Transverse colon (tissue), 4 donors: ENCODE measurements at regions not wholly inside any gene's neighbourhood (a gene's known extent, or its start where the extent isn't known, plus 50 kb on each side); places are given as distances from the start of the nearest gene placed in this dataset.

Experiments used
- DNase-seq: peaks from one replicate; pipeline ENCODE4 v3.0.0-alpha.2; 2019
- H3K27ac ChIP-seq, 4 donors: fragments of 200-600 bp; sonication (generic); 2 replicates each; pipeline ENCODE4 v1.5.1; 2016 to 2018; ENCODE audit warnings: inconsistent platforms in 4 of 4
- H3K27me3 ChIP-seq: fragments of 200-600 bp; sonication (generic); 2 replicates; pipeline ENCODE4 v1.5.1; 2017; ENCODE audit warnings: inconsistent platforms
- H3K36me3 ChIP-seq, 4 donors: fragments of 200-600 bp; sonication (generic); 2 replicates each; pipeline ENCODE4 v1.5.1; 2017 to 2019; ENCODE audit warnings: inconsistent platforms in 4 of 4
- H3K4me1 ChIP-seq, 4 donors: fragments of 200-600 bp; sonication (generic); 2 replicates each; pipeline ENCODE4 v1.5.1; 2017 to 2020; ENCODE audit warnings: inconsistent platforms in 4 of 4
- H3K4me3 ChIP-seq, 4 donors: fragments of 200-600 bp; sonication (generic); 1 replicate in 1 of 4; 2 replicates in 3 of 4; pipeline versions ENCODE4 v1.5.1 to v1.6.1; 2017 to 2019; ENCODE audit warnings: inconsistent platforms in 4 of 4
- H3K9me3 ChIP-seq, 2 donors: fragments of 200-600 bp; sonication (generic); 2 replicates each; pipeline ENCODE4 v1.5.1; 2017 to 2019; ENCODE audit warnings: inconsistent platforms in 2 of 2
- EP300 ChIP-seq: sonication (generic); formaldehyde crosslinking; IDR thresholded peaks from one replicate; pipeline ENCODE4 v1.6.1; 2017; ENCODE audit warnings: antibody characterized with exemption, low read depth
- POLR2A ChIP-seq: fragments of 450-650 bp; IDR thresholded peaks from one replicate; pipeline ENCODE4 v1.6.1; 2016; ENCODE audit warnings: antibody characterized with exemption, mild to moderate bottlenecking, moderate library complexity
- POLR2AphosphoS5 ChIP-seq, 3 donors: sonication (generic); formaldehyde crosslinking; IDR thresholded peaks; one replicate each; pipeline ENCODE4 v1.6.1; 2016; ENCODE audit warnings: antibody characterized with exemption in 3 of 3
- whole genome bisulfite sequencing, 2 donors: methylation state at CpG; one replicate each; pipeline ENCODE4 v1.1.5; 2018; ENCODE audit warnings: low coverage in 1 of 2; 5-methylcytosine and 5-hydroxymethylcytosine counted together
- in situ Hi-C, 4 donors: fragments of 200-750 bp; cut with MboI; loops; one replicate each; pipeline versions ENCODE4 v1.15.0 to v1.15.1; 2017; ENCODE audit warnings: low sequenced_read_pairs in 3 of 4, low pct_ligation_motif_present in 1 of 4, low pct_unique_long_range_greater_than_20kb in 1 of 4
- intact Hi-C: fragments of 100-400 bp; cut with DNase I; formaldehyde crosslinking; loops from one replicate; pipeline ENCODE4 v1.15.1; 2023; ENCODE audit warnings: low total_unique reads
- TF ChIP-seq, protein P1 (sequence below), 5 experiments: fragments of 200-600 bp in 3 of 5; fragments of 450-650 bp in 2 of 5; sonication (generic) in 3 of 5; IDR thresholded peaks; 1 replicate in 2 of 5; 2 replicates in 3 of 5; pipeline ENCODE4 v1.5.1; 2016 to 2017; ENCODE audit warnings: antibody characterized with exemption in 5 of 5, inconsistent platforms in 3 of 5, mild to moderate bottlenecking in 2 of 5, moderate library complexity in 1 of 5

DNA sequence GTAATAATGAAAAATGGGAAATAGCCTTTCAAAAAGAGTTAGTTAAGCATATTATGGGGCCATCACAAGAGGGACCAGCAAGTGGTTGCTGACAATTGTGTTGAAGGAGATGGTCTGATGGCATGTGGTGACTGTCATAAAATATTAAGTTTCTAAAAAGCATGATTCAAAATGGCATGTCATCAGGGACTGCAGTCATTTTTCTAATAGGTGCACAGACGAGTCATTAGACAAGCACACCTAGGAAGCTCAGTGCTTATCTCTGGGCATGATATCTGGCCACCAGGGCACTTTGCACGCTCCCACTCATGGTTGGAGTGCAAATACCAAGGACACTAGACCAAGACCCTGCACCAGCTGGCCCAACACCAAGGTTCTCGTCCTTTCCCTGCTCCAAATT, 226.5 kb downstream of the ANKRD60 start:
- Histone ChIP-seq H3K27ac (no peak overlapping the region), H3K36me3 (no peaks in the 10 kb centered on the region), H3K27me3 (no peaks in the 10 kb centered on the region), H3K4me1 (peaks cover 5 to 31% (median 23%) of the 10 kb centered on the region in 4 donors), H3K9me3 (no peaks in the 10 kb centered on the region), H3K4me3 (no peak overlapping the region)
- 62 to 86% methylated on average over 2 to 3 of the region's 3 CpGs for WGBS, 2 donors
- TF ChIP-seq, protein P1, sequence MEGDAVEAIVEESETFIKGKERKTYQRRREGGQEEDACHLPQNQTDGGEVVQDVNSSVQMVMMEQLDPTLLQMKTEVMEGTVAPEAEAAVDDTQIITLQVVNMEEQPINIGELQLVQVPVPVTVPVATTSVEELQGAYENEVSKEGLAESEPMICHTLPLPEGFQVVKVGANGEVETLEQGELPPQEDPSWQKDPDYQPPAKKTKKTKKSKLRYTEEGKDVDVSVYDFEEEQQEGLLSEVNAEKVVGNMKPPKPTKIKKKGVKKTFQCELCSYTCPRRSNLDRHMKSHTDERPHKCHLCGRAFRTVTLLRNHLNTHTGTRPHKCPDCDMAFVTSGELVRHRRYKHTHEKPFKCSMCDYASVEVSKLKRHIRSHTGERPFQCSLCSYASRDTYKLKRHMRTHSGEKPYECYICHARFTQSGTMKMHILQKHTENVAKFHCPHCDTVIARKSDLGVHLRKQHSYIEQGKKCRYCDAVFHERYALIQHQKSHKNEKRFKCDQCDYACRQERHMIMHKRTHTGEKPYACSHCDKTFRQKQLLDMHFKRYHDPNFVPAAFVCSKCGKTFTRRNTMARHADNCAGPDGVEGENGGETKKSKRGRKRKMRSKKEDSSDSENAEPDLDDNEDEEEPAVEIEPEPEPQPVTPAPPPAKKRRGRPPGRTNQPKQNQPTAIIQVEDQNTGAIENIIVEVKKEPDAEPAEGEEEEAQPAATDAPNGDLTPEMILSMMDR (IDR thresholded peaks at IDR 0.05), result no peak
- intact Hi-C loops (no loop called here), in situ Hi-C loops (no loop called here)
- no peak for DNase-seq

DNA sequence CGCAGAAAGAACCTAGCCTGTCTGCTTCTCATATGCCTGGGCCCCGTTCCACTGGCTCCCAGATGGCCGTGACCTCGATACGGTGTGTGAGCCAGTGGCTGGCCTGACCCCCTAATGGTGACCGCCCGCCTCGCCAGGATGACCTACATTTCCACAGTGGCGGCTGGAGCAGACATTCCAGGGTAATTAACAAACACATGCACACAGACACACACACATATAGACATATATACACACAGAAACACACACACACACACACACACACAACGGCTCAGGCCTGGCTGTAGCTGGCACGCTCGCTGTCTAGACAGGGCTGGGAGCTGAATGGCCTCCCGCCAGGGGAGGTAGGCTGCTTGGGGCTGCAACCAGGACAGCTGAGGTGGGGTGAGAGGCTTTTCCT, 227.1 kb downstream of the ANKRD60 start:
- TF ChIP-seq POLR2AphosphoS5 (IDR thresholded peaks at IDR 0.05) (no peak), POLR2A (no peak), EP300 (no peak)
- TF ChIP-seq, protein P1 (IDR thresholded peaks at IDR 0.05), result no peak
- DNase-seq, result no peak
- Histone ChIP-seq H3K27ac (no peak overlapping the region), H3K4me1 (peaks cover 5 to 36% (median 28%) of the 10 kb centered on the region in 4 donors), H3K27me3 (no peaks in the 10 kb centered on the region), H3K36me3 (no peaks in the 10 kb centered on the region), H3K9me3 (no peaks in the 10 kb centered on the region), H3K4me3 (no peak overlapping the region)
- 69% methylated on average over 10 of the region's 13 CpGs; no CpG with 5 or more reads in 1 of the 2 donors for WGBS, 2 donors
- intact Hi-C loops (no loop called here), in situ Hi-C loops (no loop called here)

DNA sequence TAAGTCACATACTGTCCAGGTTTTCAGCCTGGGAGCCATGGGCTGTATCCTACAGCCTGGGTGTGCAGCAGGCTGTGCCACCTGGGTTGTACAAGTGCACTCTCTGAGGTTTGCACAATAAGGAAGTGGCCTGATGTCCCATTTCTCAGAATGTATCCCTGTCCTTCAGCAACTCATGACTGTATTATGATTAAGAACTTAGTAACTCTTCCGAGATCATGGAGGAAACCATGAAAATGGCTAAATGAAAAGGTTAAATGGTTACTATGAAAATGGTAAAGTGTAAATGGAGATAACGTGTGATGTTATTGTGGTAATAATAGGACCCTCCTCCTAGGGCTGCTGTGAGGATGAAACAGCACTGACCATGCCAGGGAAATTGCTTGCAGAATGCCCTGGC, 227.6 kb downstream of the ANKRD60 start:
- H3K4me3 ChIP-seq, result no peak overlapping the region
- intact Hi-C loops (no loop called here), in situ Hi-C loops (no loop called here)
- no peaks in the 10 kb centered on the region for H3K27me3 ChIP-seq
- DNase-seq, result no peak
- TF ChIP-seq, protein P1 (IDR thresholded peaks at IDR 0.05), result no peak
- no peak for TF ChIP-seq EP300
- no peak for TF ChIP-seq POLR2A
- TF ChIP-seq POLR2AphosphoS5 (IDR thresholded peaks at IDR 0.05), result no peak
- H3K4me1 ChIP-seq, result peaks cover 7 to 41% (median 33%) of the 10 kb centered on the region in 4 donors
- H3K27ac ChIP-seq, result peak overlapping the region in 1 of 4 donors; percentile 88
- H3K36me3 ChIP-seq, result no peaks in the 10 kb centered on the region
- no peaks in the 10 kb centered on the region for H3K9me3 ChIP-seq
- WGBS, 2 donors, result 76 to 88% methylated on average over 2 of the region's 2 CpGs

DNA sequence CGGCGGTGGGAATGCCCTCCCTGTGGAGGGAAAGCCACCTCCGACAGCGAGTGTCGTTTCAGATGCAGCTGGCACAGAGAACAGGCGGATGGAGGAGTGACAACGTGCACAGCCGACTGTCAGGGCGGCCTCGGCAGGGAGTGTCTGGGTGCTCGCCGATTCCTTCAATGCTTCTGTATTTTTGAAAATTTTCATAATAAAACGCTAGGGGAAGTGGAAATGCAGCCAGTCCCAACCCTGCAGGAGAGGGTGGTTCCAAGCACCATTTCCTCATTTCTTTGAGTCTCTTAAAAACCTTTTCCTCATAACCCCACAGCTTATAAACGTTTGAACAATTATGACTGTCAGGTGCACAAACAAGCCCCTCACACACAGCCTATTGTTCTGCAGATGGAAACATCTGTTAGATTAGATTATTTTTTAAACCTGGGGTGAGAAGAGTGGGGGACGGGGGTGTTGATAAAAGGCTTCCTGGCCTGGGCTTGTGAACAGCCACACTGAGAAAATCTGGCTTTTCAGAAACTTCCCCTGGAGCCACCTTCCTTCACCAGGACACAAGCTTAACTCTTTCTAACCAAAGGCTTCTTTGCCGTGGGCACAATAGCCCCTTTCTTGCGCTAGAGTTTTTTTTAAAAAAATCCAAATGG, 228.9 kb downstream of the ANKRD60 start:
- no peaks in the 10 kb centered on the region for H3K36me3 ChIP-seq
- peak; percentile 63 for DNase-seq
- in situ Hi-C loops (no loop called here), intact Hi-C loops (no loop called here)
- TF ChIP-seq EP300, result no peak
- TF ChIP-seq, protein P1 (IDR thresholded peaks at IDR 0.05), result no peak
- TF ChIP-seq POLR2A, result peak; percentile 42
- TF ChIP-seq POLR2AphosphoS5 (IDR thresholded peaks at IDR 0.05), result peak in 1 of 3 donors; percentile 30
- H3K9me3 ChIP-seq, result no peaks in the 10 kb centered on the region
- H3K27ac ChIP-seq, result peak overlapping the region; percentile 71 to 88 (median 79)
- H3K4me1 ChIP-seq, result peaks cover 8 to 45% (median 38%) of the 10 kb centered on the region in 4 donors
- peak overlapping the region in 1 of 4 donors; percentile 18 for H3K4me3 ChIP-seq
- WGBS, 2 donors, result 17 to 45% methylated on average over 2 to 17 of the region's 17 CpGs
- H3K27me3 ChIP-seq, result no peaks in the 10 kb centered on the region
